H1 (cell line): ENCODE measurements at regions not wholly inside any gene's neighbourhood (a gene's known extent, or its start where the extent isn't known, plus 50 kb on each side); places are given as distances from the start of the nearest gene placed in this dataset.

Source experiments
- CTCF ChIA-PET: fragments of 300-600 bp; sonication (Branson Sonifier 250); formaldehyde crosslinking; loops from one replicate; lab custom pipeline; 2021; ENCODE audit not compliant: partially characterized antibody; lab: Charles Lee
- POLR2A ChIA-PET: fragments of 300-600 bp; sonication (Branson Sonifier 250); formaldehyde crosslinking; loops from one replicate; lab custom pipeline; 2021; ENCODE audit warnings: inconsistent platforms; ENCODE audit not compliant: partially characterized antibody; lab: Charles Lee
- DNase-seq, 2 experiments: peaks; one replicate each; pipeline versions ENCODE4 v3.0.0 to v3.0.0-alpha.2; 2010 to 2022; ENCODE audit warnings: low spot score in 2 of 2, low read depth in 1 of 2, mixed read lengths in 1 of 2
- FAIRE-seq: peaks from 2 replicates; lab custom pipeline; 2011; peaks lifted over from hg19 to GRCh38; lab: Jason Lieb, UNC
- H2AFZ ChIP-seq: 2 replicates; pipeline ENCODE4 v1.8.1; 2012; ENCODE audit warnings: low read length, inconsistent platforms
- H2AK5ac ChIP-seq: 2 replicates; pipeline ENCODE4 v1.6.1; 2013; ENCODE audit warnings: low read depth, low read length
- H2BK120ac ChIP-seq: replicated peaks from 2 replicates; pipeline ENCODE3; 2013; ENCODE audit warnings: low read depth, low read length, inconsistent platforms
- H2BK12ac ChIP-seq: 2 replicates; pipeline ENCODE4 v1.6.1; 2013; ENCODE audit warnings: low read depth, low read length
- H2BK15ac ChIP-seq: 2 replicates; pipeline ENCODE4 v1.6.1; 2013; ENCODE audit warnings: low read length
- H2BK20ac ChIP-seq: 2 replicates; pipeline ENCODE4 v1.6.1; 2013; ENCODE audit warnings: low read length
- H2BK5ac ChIP-seq: 2 replicates; pipeline ENCODE4 v1.6.1; 2013; ENCODE audit warnings: low read depth, low read length
- H3K14ac ChIP-seq: 2 replicates; pipeline ENCODE4 v1.6.1; 2013; ENCODE audit warnings: inconsistent platforms; ENCODE audit not compliant: insufficient read length
- H3K18ac ChIP-seq: 2 replicates; pipeline ENCODE4 v1.6.1; 2013; ENCODE audit warnings: low read length; ENCODE audit errors: extremely low read depth
- H3K23ac ChIP-seq: 2 replicates; pipeline ENCODE4 v1.6.1; 2013; ENCODE audit warnings: inconsistent platforms; ENCODE audit not compliant: insufficient read length
- H3K23me2 ChIP-seq: 2 replicates; pipeline ENCODE4 v1.6.1; 2013; ENCODE audit warnings: low read depth, low read length
- H3K27ac ChIP-seq: 2 replicates; pipeline ENCODE4 v1.6.1; 2011; ENCODE audit warnings: low read depth, low read length, inconsistent platforms
- H3K27me3 ChIP-seq, 4 experiments: replicated peaks in 1 of 4; 1 replicate in 1 of 4; 2 replicates in 3 of 4; pipeline versions ENCODE4 v1.6.1 to v1.8.1; 2011 to 2013; ENCODE audit warnings: low read length in 3 of 4, mild to moderate bottlenecking in 3 of 4, inconsistent platforms in 2 of 4, mixed read lengths in 2 of 4, moderate library complexity in 1 of 4; ENCODE audit not compliant: control insufficient read depth in 3 of 4, insufficient read depth in 3 of 4; ENCODE audit errors: extremely low read depth in 1 of 4
- H3K36me3 ChIP-seq, 4 experiments: 2 replicates each; pipeline versions ENCODE4 v1.6.1 to v1.8.1; 2011 to 2013; ENCODE audit warnings: mild to moderate bottlenecking in 4 of 4, low read length in 3 of 4, moderate library complexity in 2 of 4, control low read depth in 1 of 4, inconsistent platforms in 1 of 4; ENCODE audit not compliant: insufficient read depth in 4 of 4, control insufficient read depth in 2 of 4
- H3K4ac ChIP-seq: replicated peaks from 2 replicates; pipeline ENCODE3; 2013; ENCODE audit warnings: low read length, low read depth, mixed read lengths, inconsistent platforms; ENCODE audit not compliant: insufficient read length
- H3K4me1 ChIP-seq, 4 experiments: replicated peaks in 1 of 4; 1 replicate in 1 of 4; 2 replicates in 3 of 4; pipeline versions ENCODE4 v1.6.1 to v1.8.1; 2011 to 2013; ENCODE audit warnings: low read length in 3 of 4, inconsistent platforms in 2 of 4, mixed read lengths in 1 of 4; ENCODE audit not compliant: insufficient read depth in 4 of 4, control insufficient read depth in 3 of 4
- H3K4me2 ChIP-seq, 2 experiments: 2 replicates each; pipeline versions ENCODE4 v1.6.1 to v1.8.1; 2011 to 2013; ENCODE audit warnings: low read depth in 2 of 2, low read length in 2 of 2, control low read depth in 1 of 2, inconsistent platforms in 1 of 2, mild to moderate bottlenecking in 1 of 2; ENCODE audit not compliant: insufficient read depth in 1 of 2
- H3K4me3 ChIP-seq, 4 experiments: fragments of 200-600, 300-600 bp in 1 of 4; sonication (generic), shearing (Covaris generic), sonication (Bioruptor Twin) in 1 of 4; 2 replicates each; pipeline versions ENCODE4 v1.5.1 to v1.8.1; 2011 to 2016; ENCODE audit warnings: low read length in 4 of 4, low read depth in 3 of 4, control low read depth in 2 of 4, inconsistent platforms in 2 of 4, mild to moderate bottlenecking in 2 of 4, mixed read lengths in 1 of 4, moderate library complexity in 1 of 4; ENCODE audit not compliant: insufficient read depth in 2 of 4; ENCODE audit errors: extremely low read depth in 1 of 4
- H3K56ac ChIP-seq: replicated peaks from 2 replicates; pipeline ENCODE3; 2013; ENCODE audit warnings: low read depth, mild to moderate bottlenecking, mixed read lengths, low read length, inconsistent platforms; ENCODE audit not compliant: insufficient read length
- H3K79me1 ChIP-seq: 2 replicates; pipeline ENCODE4 v1.6.1; 2013; ENCODE audit warnings: low read depth, low read length, control low read depth
- H3K79me2 ChIP-seq, 2 experiments: 2 replicates each; pipeline versions ENCODE4 v1.6.1 to v1.8.1; 2012 to 2013; ENCODE audit warnings: low read length in 2 of 2, mild to moderate bottlenecking in 2 of 2, inconsistent platforms in 1 of 2; ENCODE audit not compliant: insufficient read depth in 2 of 2, control insufficient read depth in 1 of 2
- H3K9ac ChIP-seq, 4 experiments: replicated peaks in 1 of 4; 1 replicate in 1 of 4; 2 replicates in 3 of 4; pipeline versions ENCODE4 v1.6.1 to v1.8.1; 2011 to 2013; ENCODE audit warnings: low read depth in 3 of 4, low read length in 3 of 4, control low read depth in 2 of 4, mild to moderate bottlenecking in 2 of 4, moderate library complexity in 2 of 4, inconsistent platforms in 1 of 4; ENCODE audit errors: extremely low read depth in 1 of 4
- H3K9me3 ChIP-seq, 2 experiments: 2 replicates each; pipeline versions ENCODE4 v1.6.1 to v1.8.1; 2012 to 2013; ENCODE audit warnings: mild to moderate bottlenecking in 2 of 2, moderate library complexity in 2 of 2, control low read depth in 1 of 2, inconsistent platforms in 1 of 2, low read depth in 1 of 2, low read length in 1 of 2, mixed read lengths in 1 of 2; ENCODE audit not compliant: insufficient read depth in 2 of 2
- H4K20me1 ChIP-seq, 2 experiments: replicated peaks in 1 of 2; 2 replicates each; pipeline versions ENCODE3 to v1.8.1; 2011 to 2013; ENCODE audit warnings: inconsistent platforms in 2 of 2, low read length in 2 of 2, mild to moderate bottlenecking in 1 of 2; ENCODE audit not compliant: insufficient read depth in 2 of 2, control insufficient read depth in 1 of 2
- H4K5ac ChIP-seq: 2 replicates; pipeline ENCODE4 v1.6.1; 2013; ENCODE audit warnings: low read length, low read depth, mixed read lengths, inconsistent platforms; ENCODE audit not compliant: insufficient read length
- H4K8ac ChIP-seq: 2 replicates; pipeline ENCODE4 v1.8.0; 2013; ENCODE audit warnings: mild to moderate bottlenecking, moderate library complexity, low read length, inconsistent platforms; ENCODE audit not compliant: insufficient read depth; ENCODE audit errors: extremely low read depth
- H4K91ac ChIP-seq: replicated peaks from 2 replicates; pipeline ENCODE3; 2013; ENCODE audit warnings: low read length, mixed read lengths, inconsistent platforms; ENCODE audit not compliant: insufficient read length
- BCL11A ChIP-seq, 2 experiments: IDR thresholded peaks; one replicate each; pipeline ENCODE4 v1.6.1; 2011; ENCODE audit warnings: low read depth in 2 of 2, low read length in 2 of 2, mild to moderate bottlenecking in 2 of 2
- EZH2 ChIP-seq: fragments of 200-600 bp; sonication (generic); IDR thresholded peaks from 2 replicates; pipeline ENCODE4 v1.7.1; 2012; ENCODE audit warnings: low read depth, mild to moderate bottlenecking, moderate library complexity, low read length, inconsistent platforms; ENCODE audit not compliant: severe bottlenecking
- FOSL1 ChIP-seq: IDR thresholded peaks from 2 replicates; pipeline ENCODE4 v1.6.1; 2011; ENCODE audit warnings: mild to moderate bottlenecking, low read depth, low read length, moderate library complexity; ENCODE audit not compliant: insufficient read depth
- JUN ChIP-seq: IDR thresholded peaks from 2 replicates; pipeline ENCODE4 v1.6.1; 2011; ENCODE audit warnings: low read depth, mild to moderate bottlenecking, improper control_type of control experiment, low read length
- KDM1A ChIP-seq: fragments of 200-600, 300-600 bp; sonication (generic); IDR thresholded peaks from 2 replicates; pipeline ENCODE4 v1.7.1; 2016; ENCODE audit warnings: mild to moderate bottlenecking, low read length, borderline replicate concordance
- MAFK ChIP-seq: IDR thresholded peaks from 2 replicates; pipeline ENCODE4 v1.6.1; 2012; ENCODE audit warnings: low read depth, mild to moderate bottlenecking, improper control_type of control experiment, low read length
- TAF1 ChIP-seq: IDR thresholded peaks from 2 replicates; pipeline ENCODE4 v1.6.1; 2011; ENCODE audit warnings: mild to moderate bottlenecking, low read depth, low read length
- TAF7 ChIP-seq: optimal IDR thresholded peaks from 2 replicates; pipeline ENCODE3; 2011; ENCODE audit warnings: low read depth, mild to moderate bottlenecking, inconsistent platforms, low read length, moderate library complexity, borderline replicate concordance
- TEAD4 ChIP-seq: IDR thresholded peaks from 2 replicates; pipeline ENCODE4 v1.6.1; 2012; ENCODE audit warnings: low read depth, low read length, inconsistent platforms, mixed read lengths
- YY1 ChIP-seq: IDR thresholded peaks from 2 replicates; pipeline ENCODE4 v1.6.1; 2011; ENCODE audit warnings: low read depth, mild to moderate bottlenecking, low read length
- ZNF274 ChIP-seq: IDR thresholded peaks from 2 replicates; pipeline ENCODE4 v1.7.0; 2012; ENCODE audit warnings: low read length, borderline replicate concordance; ENCODE audit errors: extremely low read depth
- WGBS, 2 experiments: shearing (Covaris generic) in 1 of 2; methylation state at CpG; one replicate each; pipeline versions ENCODE4 v1.1.6 to v1.1.7; 2013 to 2015; ENCODE audit warnings: low lambda C conversion rate in 2 of 2, mixed read lengths in 2 of 2, inconsistent platforms in 1 of 2, low coverage in 1 of 2, missing lambda C conversion rate in 1 of 2; ENCODE audit not compliant: insufficient replicate concordance in 2 of 2, insufficient coverage in 1 of 2, insufficient read length in 1 of 2; ENCODE audit errors: extremely low coverage in 1 of 2, missing lambda C conversion rate in 1 of 2; 5-methylcytosine and 5-hydroxymethylcytosine counted together

DNA sequence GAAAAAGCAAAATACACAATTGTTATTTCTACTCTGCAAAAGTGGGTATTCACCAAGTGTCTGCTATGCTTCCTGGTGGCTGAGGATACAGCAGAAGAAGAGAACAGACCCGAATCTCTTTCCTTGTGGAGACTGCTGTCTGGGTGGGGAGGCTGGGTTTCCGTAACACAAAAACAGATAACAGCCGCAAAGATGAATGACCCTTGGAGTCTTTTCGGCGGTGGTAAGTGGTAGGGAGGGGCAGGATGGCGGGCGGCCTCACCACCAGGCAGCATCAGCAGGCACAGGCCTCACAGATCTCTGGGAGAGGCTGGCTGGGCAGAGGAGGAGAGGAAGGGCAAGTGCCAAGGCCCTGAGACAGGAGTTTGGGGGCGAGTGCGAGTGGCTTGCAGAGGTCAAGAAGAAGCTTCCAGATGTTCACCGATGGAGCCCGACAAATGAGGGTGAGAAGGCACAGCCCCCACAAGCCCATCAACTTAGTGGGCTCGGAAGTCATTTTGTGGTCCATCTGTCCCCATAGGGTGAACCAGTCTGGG is 164.2 kb downstream of the RHOU start:
- Histone ChIP-seq H3K4me1 (peaks cover 0 to 12% (median 7%) of the 10 kb centered on the region in 4 experiments; a peak in 5 of 7 replicates), H2BK5ac (no peak overlapping the region), H3K23me2 (no peaks in the 10 kb centered on the region), H3K79me1 (no peaks in the 10 kb centered on the region), H3K9ac (no peak overlapping the region), H3K79me2 (no peaks in the 10 kb centered on the region), H3K27ac (no peak overlapping the region), H4K5ac (no peak overlapping the region), H3K4ac (no peak overlapping the region), H3K18ac (no peak overlapping the region), H4K20me1 (no peaks in the 10 kb centered on the region), H3K36me3 (no peaks in the 10 kb centered on the region), H4K91ac (no peak overlapping the region), H2BK12ac (0 out of 2 replicates have a peak overlapping the region, but pooled peaks have one; percentile 46), H3K4me2 (no peak overlapping the region), H3K9me3 (no peaks in the 10 kb centered on the region), H3K4me3 (no peak overlapping the region), H2AFZ (no peak overlapping the region; the same call in 1 of the 2 replicates), H3K23ac (no peak overlapping the region), H3K27me3 (no peaks in the 10 kb centered on the region), H4K8ac (no peak overlapping the region), H2BK20ac (no peak overlapping the region), H3K56ac (no peak overlapping the region), H2BK15ac (no peak overlapping the region), H3K14ac (no peak overlapping the region), H2AK5ac (no peak overlapping the region), H2BK120ac (no peak overlapping the region)
- ChIA-PET CTCF (interaction anchor here (1.2 to 1.5 kb wide), 3 partner anchors 48 to 87 kb away, joined by 3 read pairs; no protein-coding TSS in a partner anchor), POLR2A (interaction anchor here (0.6 kb wide), 1 partner anchor 1020 kb away, joined by 3 read pairs; no protein-coding TSS in a partner anchor)
- DNase-seq (peak in 1 of 2 experiments; percentile 39), FAIRE-seq (no peak)
- 91% methylated on average over 12 of the region's 12 CpGs; no CpG with 5 or more reads in 1 of the 2 experiments for WGBS, 2 experiments
- TF ChIP-seq TEAD4 (no peak), EZH2 (no peak), TAF1 (no peak), BCL11A (IDR thresholded peaks at IDR 0.05; ENCODE audit: low read depth in 2 of 2, low read length in 2 of 2) (no peak), ZNF274 (no peak), YY1 (no peak), KDM1A (no peak), MAFK (no peak), FOSL1 (no peak), JUN (no peak), TAF7 (no peak)
